Endothelial cell of umbilical vein (primary cell): ENCODE measurements at regions not wholly inside any gene's neighbourhood (a gene's known extent, or its start where the extent isn't known, plus 50 kb on each side); places are given as distances from the start of the nearest gene placed in this dataset.

Experiments
- BruUV-seq: library from RNA; stranded (reverse); fragments of 400-500 nt; replicated peaks from 2 replicates; lab custom pipeline; 2021; lab: Mats Ljungman, UMichigan
- CTCF ChIA-PET: fragments of 300-600, 350-600 bp; sonication (Branson Sonifier 250); formaldehyde crosslinking; loops from one replicate; lab custom pipeline; 2021; ENCODE audit warnings: antibody characterized with exemption, inconsistent platforms; lab: Charles Lee
- POLR2A ChIA-PET: fragments of 300-600, 350-600 bp; sonication (Branson Sonifier 250); formaldehyde crosslinking; loops from one replicate; lab custom pipeline; 2021; ENCODE audit warnings: antibody characterized with exemption, inconsistent platforms; lab: Charles Lee
- DNase-seq: peaks from one replicate; pipeline ENCODE4 v3.0.0-alpha.2; 2011; ENCODE audit warnings: low read depth, low spot score
- FAIRE-seq: peaks from 2 replicates; lab custom pipeline; 2011; peaks lifted over from hg19 to GRCh38; lab: Jason Lieb, UNC
- H2AFZ ChIP-seq: 2 replicates; pipeline ENCODE4 v1.6.0; 2012; ENCODE audit warnings: low read depth, low read length, control low read depth, inconsistent platforms
- H3K27ac ChIP-seq: 2 replicates; pipeline ENCODE4 v1.5.1; 2011; ENCODE audit warnings: low read depth, mild to moderate bottlenecking, control low read depth, low read length, moderate library complexity; ENCODE audit not compliant: insufficient read depth
- H3K27me3 ChIP-seq, 2 experiments: 2 replicates each; pipeline versions ENCODE4 v1.6.0 to v1.6.1; 2011; ENCODE audit warnings: low read length in 2 of 2, mixed read lengths in 1 of 2; ENCODE audit not compliant: control insufficient read depth in 2 of 2, insufficient read depth in 2 of 2
- H3K36me3 ChIP-seq, 2 experiments: 2 replicates in 1 of 2; 3 replicates in 1 of 2; pipeline ENCODE4 v1.5.1; 2011; ENCODE audit warnings: low read length in 2 of 2, mild to moderate bottlenecking in 1 of 2, moderate library complexity in 1 of 2; ENCODE audit not compliant: control insufficient read depth in 2 of 2, insufficient read depth in 2 of 2; ENCODE audit errors: extremely low read depth in 1 of 2
- H3K4me1 ChIP-seq: 3 replicates; pipeline ENCODE4 v1.5.1; 2011; ENCODE audit warnings: mild to moderate bottlenecking, low read length; ENCODE audit not compliant: control insufficient read depth, insufficient read depth; ENCODE audit errors: extremely low read depth
- H3K4me2 ChIP-seq: 2 replicates; pipeline ENCODE4 v1.6.1; 2011; ENCODE audit warnings: low read length, control low read depth, mixed read lengths; ENCODE audit not compliant: insufficient read depth
- H3K4me3 ChIP-seq, 3 experiments: fragments of 200-600 bp in 1 of 3; sonication (generic), shearing (Covaris generic) in 1 of 3; replicated peaks in 1 of 3; 2 replicates each; pipeline ENCODE4 v1.5.1; 2011 to 2016; ENCODE audit warnings: control low read depth in 3 of 3, low read length in 3 of 3, mild to moderate bottlenecking in 2 of 3, inconsistent platforms in 1 of 3, low read depth in 1 of 3, moderate library complexity in 1 of 3; ENCODE audit not compliant: insufficient read depth in 1 of 3
- H3K79me2 ChIP-seq: 2 replicates; pipeline ENCODE4 v1.6.0; 2012; ENCODE audit warnings: low read length, inconsistent platforms; ENCODE audit not compliant: control insufficient read depth, insufficient read depth
- H3K9ac ChIP-seq: replicated peaks from 2 replicates; pipeline ENCODE3; 2011; ENCODE audit warnings: low read length, control low read depth; ENCODE audit not compliant: insufficient read depth; ENCODE audit errors: extremely low read depth
- H3K9me1 ChIP-seq: replicated peaks from 3 replicates; pipeline ENCODE4 v1.6.0; 2011; ENCODE audit warnings: mild to moderate bottlenecking, low read length; ENCODE audit not compliant: control insufficient read depth, insufficient read depth; ENCODE audit errors: extremely low read depth
- H3K9me3 ChIP-seq: replicated peaks from 2 replicates; pipeline ENCODE4 v1.5.1; 2012; ENCODE audit warnings: low read length, inconsistent platforms; ENCODE audit not compliant: control insufficient read depth, insufficient read depth
- H4K20me1 ChIP-seq: replicated peaks from 2 replicates; pipeline ENCODE3; 2011; ENCODE audit warnings: mild to moderate bottlenecking, low read length; ENCODE audit not compliant: control insufficient read depth, insufficient read depth; ENCODE audit errors: extremely low read depth
- EZH2 ChIP-seq: IDR thresholded peaks from 2 replicates; pipeline ENCODE4 v1.6.1; 2012; ENCODE audit warnings: borderline replicate concordance, low read depth, mild to moderate bottlenecking, moderate library complexity, low read length, inconsistent platforms; ENCODE audit not compliant: severe bottlenecking
- FOS ChIP-seq: IDR thresholded peaks from 2 replicates; pipeline ENCODE4 v1.6.1; 2011; ENCODE audit warnings: mild to moderate bottlenecking, low read length, moderate library complexity, borderline replicate concordance; ENCODE audit not compliant: insufficient read depth
- GATA2 ChIP-seq: IDR thresholded peaks from 2 replicates; pipeline ENCODE4 v1.7.0; 2011; ENCODE audit warnings: low read depth, mild to moderate bottlenecking, moderate library complexity, mixed read lengths, low read length; ENCODE audit not compliant: insufficient read length, insufficient read depth
- JUN ChIP-seq: IDR thresholded peaks from 2 replicates; pipeline ENCODE4 v1.6.1; 2011; ENCODE audit warnings: borderline replicate concordance, low read depth; ENCODE audit not compliant: insufficient read length, insufficient read depth
- MYC ChIP-seq: IDR thresholded peaks from one replicate; pipeline ENCODE4 v1.6.1; 2011; ENCODE audit warnings: mild to moderate bottlenecking, low read depth, low read length
- POLR2A ChIP-seq: IDR thresholded peaks from 2 replicates; pipeline ENCODE4 v1.6.1; 2012; ENCODE audit warnings: low read depth, mild to moderate bottlenecking, control low read depth, low read length
- POLR2AphosphoS5 ChIP-seq: IDR thresholded peaks from 2 replicates; pipeline ENCODE4 v1.6.1; 2012; ENCODE audit warnings: low read depth, mild to moderate bottlenecking, control low read depth, low read length, moderate library complexity; ENCODE audit not compliant: insufficient read depth
- dilution Hi-C: fragments of 300-500 bp; cut with MboI; formaldehyde crosslinking; loops from one replicate; pipeline ENCODE4 v1.15.0; 2019; ENCODE audit warnings: low sequenced_read_pairs; ENCODE audit not compliant: extremely low pct_ligation_motif_present
- intact Hi-C: fragments of 100-400 bp; cut with micrococcal nuclease; formaldehyde crosslinking; loops from one replicate; pipeline ENCODE4 v1.10.0; 2022
- TF ChIP-seq, protein P1 (sequence below): IDR thresholded peaks from 2 replicates; pipeline ENCODE4 v1.6.1; 2011; ENCODE audit not compliant: insufficient read depth, insufficient read length
- TF ChIP-seq, protein P2 (sequence below), 2 donors: IDR thresholded peaks; 1 replicate in 1 of 2; 2 replicates in 1 of 2; pipeline ENCODE4 v1.5.1; 2011; ENCODE audit warnings: low read length in 2 of 2, mild to moderate bottlenecking in 2 of 2, moderate library complexity in 2 of 2, control low read depth in 1 of 2, inconsistent platforms in 1 of 2, low read depth in 1 of 2; ENCODE audit not compliant: insufficient read depth in 1 of 2; ENCODE audit errors: extremely low read depth in 1 of 2

DNA sequence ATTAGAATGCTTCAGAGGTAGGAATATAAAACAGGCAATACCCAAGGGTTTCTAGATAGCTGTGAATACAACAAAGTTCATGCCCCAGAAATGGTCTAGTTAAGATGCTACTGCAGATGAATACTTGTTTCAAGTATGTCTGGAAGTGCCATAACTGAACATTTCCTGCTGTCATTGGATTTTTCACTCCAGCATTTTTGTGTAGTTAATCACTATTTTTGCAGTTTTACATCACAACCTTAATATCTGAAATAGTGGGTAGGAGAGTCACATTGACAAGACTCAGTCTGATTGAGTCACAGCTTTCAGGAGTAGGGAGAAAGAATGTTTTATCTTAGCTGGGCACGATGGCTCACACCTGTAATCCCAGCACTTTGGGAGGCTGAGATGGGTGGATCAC lies 126.4 kb upstream of the C1orf21 start:
- Histone ChIP-seq H3K4me1 (peaks cover 27% of the 10 kb centered on the region), H3K9me1 (no peaks in the 10 kb centered on the region), H3K79me2 (no peaks in the 10 kb centered on the region), H3K4me3 (no peak overlapping the region), H3K4me2 (peak overlapping the region; percentile 1), H3K36me3 (no peaks in the 10 kb centered on the region), H4K20me1 (no peaks in the 10 kb centered on the region), H3K27me3 (no peaks in the 10 kb centered on the region), H3K9ac (no peak overlapping the region), H3K9me3 (no peaks in the 10 kb centered on the region), H2AFZ (no peak overlapping the region), H3K27ac (peak overlapping the region; percentile 68)
- FAIRE-seq = no peak
- intact Hi-C loops = no loop called here
- ChIA-PET CTCF (interaction anchor here (0.6 to 1.6 kb wide), 4 partner anchors 12 to 403 kb away, joined by 3 to 4 read pairs (median 3); no protein-coding TSS in a partner anchor), POLR2A (no interaction called here)
- BruUV-seq = no TSS peak
- TF ChIP-seq GATA2 (peak; percentile 57), JUN (peak; percentile 25), FOS (peak; percentile 60), POLR2A (no peak)
- DNase-seq = peak; percentile 48
- dilution Hi-C loops = no loop called here

DNA sequence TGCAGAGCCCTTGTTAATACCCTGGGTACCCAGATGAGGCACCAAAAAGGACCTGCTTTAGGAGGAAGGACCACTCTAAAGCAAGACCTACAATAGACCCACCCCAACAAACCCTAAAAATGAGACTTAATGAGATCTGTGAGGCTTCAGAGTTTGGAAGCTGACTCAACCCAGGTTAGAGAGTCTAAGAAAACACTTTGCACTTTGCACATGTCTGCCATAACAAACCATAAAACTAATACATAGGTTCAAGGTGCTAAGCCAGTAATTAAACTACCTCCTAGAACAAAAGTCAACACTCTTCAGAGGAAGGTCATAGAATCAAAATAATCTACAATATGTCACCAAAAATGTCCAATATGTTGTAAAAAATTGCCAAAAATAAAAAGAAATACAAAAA lies 124.7 kb upstream of the C1orf21 start:
- POLR2A ChIA-PET = no interaction called here
- Histone ChIP-seq H3K79me2 (no peaks in the 10 kb centered on the region), H3K4me3 (no peak overlapping the region), H3K9me3 (no peaks in the 10 kb centered on the region), H3K9ac (no peak overlapping the region), H2AFZ (no peak overlapping the region), H3K27me3 (no peaks in the 10 kb centered on the region), H3K36me3 (no peaks in the 10 kb centered on the region), H4K20me1 (no peaks in the 10 kb centered on the region), H3K9me1 (no peaks in the 10 kb centered on the region), H3K4me2 (no peak overlapping the region), H3K27ac (no peak overlapping the region), H3K4me1 (peaks cover 27% of the 10 kb centered on the region)
- TF ChIP-seq FOS (no peak), POLR2AphosphoS5 (no peak), GATA2 (no peak), EZH2 (no peak), POLR2A (no peak), JUN (no peak), MYC (no peak)
- TF ChIP-seq, protein P1, sequence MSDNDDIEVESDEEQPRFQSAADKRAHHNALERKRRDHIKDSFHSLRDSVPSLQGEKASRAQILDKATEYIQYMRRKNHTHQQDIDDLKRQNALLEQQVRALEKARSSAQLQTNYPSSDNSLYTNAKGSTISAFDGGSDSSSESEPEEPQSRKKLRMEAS = no peak
- TF ChIP-seq, protein P2, sequence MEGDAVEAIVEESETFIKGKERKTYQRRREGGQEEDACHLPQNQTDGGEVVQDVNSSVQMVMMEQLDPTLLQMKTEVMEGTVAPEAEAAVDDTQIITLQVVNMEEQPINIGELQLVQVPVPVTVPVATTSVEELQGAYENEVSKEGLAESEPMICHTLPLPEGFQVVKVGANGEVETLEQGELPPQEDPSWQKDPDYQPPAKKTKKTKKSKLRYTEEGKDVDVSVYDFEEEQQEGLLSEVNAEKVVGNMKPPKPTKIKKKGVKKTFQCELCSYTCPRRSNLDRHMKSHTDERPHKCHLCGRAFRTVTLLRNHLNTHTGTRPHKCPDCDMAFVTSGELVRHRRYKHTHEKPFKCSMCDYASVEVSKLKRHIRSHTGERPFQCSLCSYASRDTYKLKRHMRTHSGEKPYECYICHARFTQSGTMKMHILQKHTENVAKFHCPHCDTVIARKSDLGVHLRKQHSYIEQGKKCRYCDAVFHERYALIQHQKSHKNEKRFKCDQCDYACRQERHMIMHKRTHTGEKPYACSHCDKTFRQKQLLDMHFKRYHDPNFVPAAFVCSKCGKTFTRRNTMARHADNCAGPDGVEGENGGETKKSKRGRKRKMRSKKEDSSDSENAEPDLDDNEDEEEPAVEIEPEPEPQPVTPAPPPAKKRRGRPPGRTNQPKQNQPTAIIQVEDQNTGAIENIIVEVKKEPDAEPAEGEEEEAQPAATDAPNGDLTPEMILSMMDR (IDR thresholded peaks at IDR 0.05; ENCODE audit: extremely low read depth in 1 of 2, insufficient read depth in 1 of 2, low read depth in 1 of 2, low read length in 2 of 2) = no peak
- dilution Hi-C loops (no loop called here), intact Hi-C loops (no loop called here)
- DNase-seq (no peak), FAIRE-seq (no peak)
- CTCF ChIA-PET = no interaction called here
- no TSS peak for BruUV-seq
